SH-SY5Y (cell line): ENCODE measurements at regions not wholly inside any gene's neighbourhood (a gene's known extent, or its start where the extent isn't known, plus 50 kb on each side); places are given as distances from the start of the nearest gene placed in this dataset.

ENCODE experiments used
- GATA2 ChIP-seq: IDR thresholded peaks from 2 replicates; pipeline ENCODE4 v1.6.1; 2011; ENCODE audit warnings: mild to moderate bottlenecking, low read depth, low read length
- GATA3 ChIP-seq: IDR thresholded peaks from 2 replicates; pipeline ENCODE4 v1.6.1; 2011; ENCODE audit warnings: low read depth, mild to moderate bottlenecking, low read length, moderate library complexity

DNA sequence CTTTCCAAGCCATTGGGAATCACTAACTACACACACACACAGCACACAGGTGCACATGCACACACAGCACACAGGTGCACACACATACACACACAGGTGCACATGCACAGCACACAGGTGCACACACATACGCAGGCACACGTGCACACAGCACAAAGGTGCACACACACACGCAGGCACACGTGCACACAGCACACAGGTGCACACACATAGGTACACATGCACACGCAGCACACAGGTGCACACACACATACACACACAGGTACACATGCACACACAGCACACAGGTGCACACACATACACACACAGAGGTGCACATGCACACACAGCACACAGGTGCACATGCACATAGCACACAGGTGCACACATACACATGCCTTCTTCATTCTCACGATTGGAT is 80.9 kb downstream of the HMX1 start:
- TF ChIP-seq GATA2 (no peak), GATA3 (no peak)
